ENCODE measurements at regions not wholly inside any gene's neighbourhood (a gene's known extent, or its start where the extent isn't known, plus 50 kb on each side); places are given as distances from the start of the nearest gene placed in this dataset.

- in situ Hi-C loops (cut with MboI; ENCODE audit: low sequenced_read_pairs) = loop anchor here (25.0 kb wide), 1 partner anchor 107 kb away; no protein-coding TSS in a partner anchor
These were observed 1115.6 kb upstream of the CNTN5 start for GRCh38 chr11:97905101-97905500.

GRCh38 chr11:97905671-97906070 is 1115.1 kb upstream of the CNTN5 start:
- in situ Hi-C loops (cut with MboI; ENCODE audit: low sequenced_read_pairs) = loop anchor here (25.0 kb wide), 1 partner anchor 107 kb away; no protein-coding TSS in a partner anchor

- in situ Hi-C loops (cut with MboI; ENCODE audit: low sequenced_read_pairs) = loop anchor here (25.0 kb wide), 1 partner anchor 104 kb away; no protein-coding TSS in a partner anchor
These were observed 1112.4 kb upstream of the CNTN5 start for GRCh38 chr11:97908354-97908753.

- in situ Hi-C loops (cut with MboI; ENCODE audit: low sequenced_read_pairs) = loop anchor here (25.0 kb wide), 1 partner anchor 102 kb away; no protein-coding TSS in a partner anchor
These were observed 1110.9 kb upstream of the CNTN5 start for GRCh38 chr11:97909614-97910399.

GRCh38 chr11:97912629-97913028 is 1108.1 kb upstream of the CNTN5 start:
- in situ Hi-C loops (cut with MboI; ENCODE audit: low sequenced_read_pairs) = loop anchor here (25.0 kb wide), 1 partner anchor 100 kb away; no protein-coding TSS in a partner anchor

- in situ Hi-C loops (cut with MboI; ENCODE audit: low sequenced_read_pairs) = loop anchor here (25.0 kb wide), 1 partner anchor 89 kb away; no protein-coding TSS in a partner anchor
These were observed 1097.8 kb upstream of the CNTN5 start for GRCh38 chr11:97922933-97923332.

GRCh38 chr11:97934572-97935208 is 1086.1 kb upstream of the CNTN5 start:
- in situ Hi-C loops (cut with MboI; ENCODE audit: low sequenced_read_pairs) = no loop called here

GRCh38 chr11:97937501-97937900 is 1083.2 kb upstream of the CNTN5 start:
- in situ Hi-C loops (cut with MboI; ENCODE audit: low sequenced_read_pairs) = no loop called here

- in situ Hi-C loops (cut with MboI; ENCODE audit: low sequenced_read_pairs) = no loop called here
These were observed 1082.0 kb upstream of the CNTN5 start for GRCh38 chr11:97938789-97939188.

GRCh38 chr11:97943493-97943892 is 1077.3 kb upstream of the CNTN5 start:
- in situ Hi-C loops (cut with MboI; ENCODE audit: low sequenced_read_pairs) = no loop called here

GRCh38 chr11:97948793-97949192 is 1072.0 kb upstream of the CNTN5 start:
- in situ Hi-C loops (cut with MboI; ENCODE audit: low sequenced_read_pairs) = no loop called here

GRCh38 chr11:97955595-97955994 is 1065.2 kb upstream of the CNTN5 start:
- in situ Hi-C loops (cut with MboI; ENCODE audit: low sequenced_read_pairs) = no loop called here

- in situ Hi-C loops (cut with MboI; ENCODE audit: low sequenced_read_pairs) = no loop called here
These were observed 1063.8 kb upstream of the CNTN5 start for GRCh38 chr11:97956904-97957303.

- in situ Hi-C loops (cut with MboI; ENCODE audit: low sequenced_read_pairs) = no loop called here
These were observed 1059.3 kb upstream of the CNTN5 start for GRCh38 chr11:97961431-97961830.

- in situ Hi-C loops (cut with MboI; ENCODE audit: low sequenced_read_pairs) = no loop called here
These were observed 1058.0 kb upstream of the CNTN5 start for GRCh38 chr11:97962758-97963157.

- in situ Hi-C loops (cut with MboI; ENCODE audit: low sequenced_read_pairs) = no loop called here
These were observed 1057.0 kb upstream of the CNTN5 start for GRCh38 chr11:97963528-97964331.

GRCh38 chr11:97964332-97965004 is 1056.3 kb upstream of the CNTN5 start:
- in situ Hi-C loops (cut with MboI; ENCODE audit: low sequenced_read_pairs) = no loop called here

- in situ Hi-C loops (cut with MboI; ENCODE audit: low sequenced_read_pairs) = no loop called here
These were observed 1054.7 kb upstream of the CNTN5 start for GRCh38 chr11:97965849-97966646.

GRCh38 chr11:97966901-97967300 is 1053.8 kb upstream of the CNTN5 start:
- in situ Hi-C loops (cut with MboI; ENCODE audit: low sequenced_read_pairs) = no loop called here

GRCh38 chr11:97968071-97968470 is 1052.7 kb upstream of the CNTN5 start:
- in situ Hi-C loops (cut with MboI; ENCODE audit: low sequenced_read_pairs) = no loop called here

All from HL-60/S4 treated with phorbol 12-myristate 13-acetate at 8.2 ng/mL for 4 days and 3 days (cell line).